Osteoblast (primary cell): ENCODE measurements at regions not wholly inside any gene's neighbourhood (a gene's known extent, or its start where the extent isn't known, plus 50 kb on each side); places are given as distances from the start of the nearest gene placed in this dataset.

ENCODE experiments used
- DNase-seq: peaks from one replicate; pipeline ENCODE4 v3.0.0; 2011; ENCODE audit warnings: low spot score, mixed read lengths; ENCODE audit not compliant: insufficient read length; ENCODE audit errors: missing footprints
- H2AFZ ChIP-seq: 2 replicates; pipeline ENCODE4 v1.6.0; 2011; ENCODE audit warnings: mild to moderate bottlenecking, low read length
- H3K27ac ChIP-seq: 2 replicates; pipeline ENCODE4 v1.5.1; 2011; ENCODE audit warnings: mild to moderate bottlenecking, low read depth, low read length, moderate library complexity
- H3K27me3 ChIP-seq: 2 replicates; pipeline ENCODE4 v1.6.0; 2012; ENCODE audit warnings: mild to moderate bottlenecking, control low read depth, inconsistent platforms, low read length, moderate library complexity; ENCODE audit not compliant: insufficient read depth
- H3K36me3 ChIP-seq: 2 replicates; pipeline ENCODE4 v1.5.1; 2011; ENCODE audit warnings: mild to moderate bottlenecking, low read length, control low read depth, moderate library complexity; ENCODE audit not compliant: insufficient read depth
- H3K4me1 ChIP-seq: 2 replicates; pipeline ENCODE4 v1.5.1; 2011; ENCODE audit warnings: mild to moderate bottlenecking, low read length, control low read depth, moderate library complexity; ENCODE audit not compliant: insufficient read depth
- H3K4me2 ChIP-seq: 2 replicates; pipeline ENCODE4 v1.6.0; 2011; ENCODE audit warnings: mild to moderate bottlenecking, low read length; ENCODE audit not compliant: insufficient read depth
- H3K4me3 ChIP-seq: fragments of 200-600 bp; sonication (generic); 3 replicates; pipeline ENCODE4 v1.5.1; 2012; ENCODE audit warnings: mild to moderate bottlenecking, low read length, inconsistent platforms; ENCODE audit not compliant: insufficient read depth
- H3K79me2 ChIP-seq: 2 replicates; pipeline ENCODE4 v1.6.0; 2012; ENCODE audit warnings: mild to moderate bottlenecking, low read length, control low read depth, inconsistent platforms; ENCODE audit not compliant: insufficient read depth
- H3K9me3 ChIP-seq: 2 replicates; pipeline ENCODE4 v1.5.1; 2011; ENCODE audit warnings: low read depth, low read length, control low read depth
- H4K20me1 ChIP-seq: 2 replicates; pipeline ENCODE4 v1.6.0; 2012; ENCODE audit warnings: mild to moderate bottlenecking, low read length, control low read depth; ENCODE audit not compliant: insufficient read depth
- CTCF ChIP-seq: IDR thresholded peaks from 2 replicates; pipeline ENCODE4 v1.5.1; 2011; ENCODE audit warnings: mild to moderate bottlenecking, low read depth, low read length, moderate library complexity; ENCODE audit errors: extremely low read depth

DNA sequence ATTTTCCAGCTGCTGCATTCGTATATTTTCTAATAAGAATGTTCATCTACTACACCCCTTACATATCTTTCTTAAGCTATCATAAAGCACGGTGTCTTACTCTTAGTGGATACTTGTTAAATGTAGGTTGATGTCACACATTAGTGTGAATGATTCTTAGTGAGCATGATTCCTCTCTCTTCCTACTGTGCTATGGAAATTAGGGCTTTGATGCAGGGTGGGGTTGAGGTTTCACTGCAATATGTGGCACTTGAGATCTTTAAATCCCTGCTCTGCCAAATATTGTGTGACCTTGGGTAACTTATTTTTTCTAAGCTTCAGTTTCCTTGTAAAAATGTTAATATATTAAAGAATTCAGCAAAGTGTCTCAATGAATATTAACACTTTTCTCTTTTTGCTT lies 188.4 kb downstream of the PDGFRA start:
- no peaks in the 10 kb centered on the region for H3K79me2 ChIP-seq
- DNase-seq = no peak
- H3K27me3 ChIP-seq = no peaks in the 10 kb centered on the region
- no peaks in the 10 kb centered on the region for H3K4me1 ChIP-seq
- H3K27ac ChIP-seq = no peak overlapping the region
- no peak overlapping the region for H3K4me2 ChIP-seq
- no peak overlapping the region for H3K4me3 ChIP-seq
- no peaks in the 10 kb centered on the region for H3K36me3 ChIP-seq
- TF ChIP-seq CTCF = no peak
- no peaks in the 10 kb centered on the region for H4K20me1 ChIP-seq
- H2AFZ ChIP-seq = no peak overlapping the region
- H3K9me3 ChIP-seq = no peaks in the 10 kb centered on the region

GRCh38 chr4:54418468-54418867 lies 189.4 kb downstream of the PDGFRA start:
- H3K9me3 ChIP-seq = no peaks in the 10 kb centered on the region
- no peak overlapping the region for H3K4me3 ChIP-seq
- TF ChIP-seq CTCF = no peak

DNA sequence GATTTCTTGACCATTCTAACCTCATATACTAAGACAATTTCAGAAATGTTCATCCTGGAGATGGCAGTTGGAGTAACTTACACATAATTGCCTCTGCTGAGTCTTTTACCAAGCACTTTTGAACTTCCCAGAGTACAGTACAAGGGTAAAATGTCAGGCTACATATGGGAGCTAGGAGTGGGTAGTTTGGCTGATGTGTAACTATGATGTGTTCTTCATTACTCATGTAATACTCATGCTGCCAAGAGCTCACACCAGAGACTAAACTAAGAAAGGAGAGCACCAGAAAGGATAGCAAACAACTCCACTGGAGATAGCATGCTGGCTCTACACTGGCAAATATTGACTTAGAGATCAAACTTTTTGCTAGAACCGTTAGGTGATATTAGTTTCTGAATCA lies 194.0 kb downstream of the PDGFRA start:
- peaks cover 5% of the 10 kb centered on the region for H3K4me1 ChIP-seq
- TF ChIP-seq CTCF = no peak
- DNase-seq = peak; percentile 66
- no peak overlapping the region for H3K4me2 ChIP-seq
- peaks cover 6% of the 10 kb centered on the region for H3K27me3 ChIP-seq
- H3K27ac ChIP-seq = no peak overlapping the region
- H3K36me3 ChIP-seq = no peaks in the 10 kb centered on the region
- H3K4me3 ChIP-seq = no peak overlapping the region
- no peaks in the 10 kb centered on the region for H3K9me3 ChIP-seq
- H2AFZ ChIP-seq = peak overlapping the region; percentile 35
- no peaks in the 10 kb centered on the region for H3K79me2 ChIP-seq
- no peaks in the 10 kb centered on the region for H4K20me1 ChIP-seq

More at GRCh38 chr4:54418468-54418867, 189.4 kb downstream of the PDGFRA start:
- DNase-seq = no peak
- Histone ChIP-seq H3K27ac (no peak overlapping the region), H3K4me1 (peaks cover 5% of the 10 kb centered on the region), H3K27me3 (no peaks in the 10 kb centered on the region), H3K36me3 (no peaks in the 10 kb centered on the region), H2AFZ (no peak overlapping the region), H4K20me1 (no peaks in the 10 kb centered on the region), H3K79me2 (no peaks in the 10 kb centered on the region), H3K4me2 (no peak overlapping the region)

DNA sequence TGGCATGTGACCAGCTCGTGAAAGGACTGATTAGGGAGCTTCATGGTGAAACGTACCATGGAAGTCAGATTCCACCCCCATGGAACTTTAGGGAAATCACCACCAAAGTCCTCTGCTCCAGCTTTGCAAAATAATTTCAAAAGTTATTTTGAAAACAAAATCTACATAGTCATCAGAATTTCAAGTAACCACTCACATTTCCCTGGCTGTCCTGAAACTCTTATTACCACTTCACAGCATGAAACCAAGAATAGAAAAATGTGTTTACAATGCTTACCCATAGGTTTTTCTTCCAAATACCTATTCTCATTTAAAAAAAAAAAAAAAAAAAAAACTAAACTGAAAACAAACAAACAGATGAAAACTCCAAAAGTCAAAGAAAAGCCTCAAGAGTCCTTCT lies 198.7 kb downstream of the PDGFRA start:
- no peak overlapping the region for H3K4me2 ChIP-seq
- H3K4me3 ChIP-seq = no peak overlapping the region
- H4K20me1 ChIP-seq = no peaks in the 10 kb centered on the region
- peaks cover 5% of the 10 kb centered on the region for H3K4me1 ChIP-seq
- no peak for DNase-seq
- H3K9me3 ChIP-seq = no peaks in the 10 kb centered on the region
- H2AFZ ChIP-seq = no peak overlapping the region
- H3K27me3 ChIP-seq = peaks cover 30% of the 10 kb centered on the region
- TF ChIP-seq CTCF = no peak
- no peaks in the 10 kb centered on the region for H3K79me2 ChIP-seq
- H3K36me3 ChIP-seq = no peaks in the 10 kb centered on the region
- H3K27ac ChIP-seq = no peak overlapping the region
